Panc1 (cell line): ENCODE measurements at regions not wholly inside any gene's neighbourhood (a gene's known extent, or its start where the extent isn't known, plus 50 kb on each side); places are given as distances from the start of the nearest gene placed in this dataset.

Experiments used
- ATAC-seq: fragments of 200-7000 bp; cut with Tn5 transposase; 2 replicates; pipeline ENCODE4 v1.9.1; 2020; ENCODE audit warnings: mild to moderate bottlenecking, moderate library complexity
- BruUV-seq: library from RNA; stranded (reverse); fragments of 400-500 nt; replicated peaks from 2 replicates; lab custom pipeline; 2021; lab: Mats Ljungman, UMichigan
- CTCF ChIA-PET: fragments of 300-600 bp; sonication (Branson Sonifier 250); formaldehyde crosslinking; loops from one replicate; lab custom pipeline; 2022; ENCODE audit warnings: antibody characterized with exemption; lab: Charles Lee
- POLR2A ChIA-PET: fragments of 300-600 bp; sonication (Branson Sonifier 250); formaldehyde crosslinking; loops from one replicate; lab custom pipeline; 2022; ENCODE audit warnings: antibody characterized with exemption; lab: Charles Lee
- DNase-seq: peaks from one replicate; pipeline ENCODE4 v3.0.0-alpha.2; 2010; ENCODE audit warnings: low read depth, low spot score
- H3K27ac ChIP-seq: 2 replicates; pipeline ENCODE4 v1.5.1; 2011; ENCODE audit warnings: mild to moderate bottlenecking, low read length, inconsistent platforms
- H3K27me3 ChIP-seq: fragments of 200-500 bp; sonication (Bioruptor generic); 2 replicates; pipeline ENCODE4 v1.6.0; 2014; ENCODE audit warnings: low read length, inconsistent platforms; ENCODE audit not compliant: control insufficient read depth, insufficient read depth
- H3K36me3 ChIP-seq: fragments of 200-500 bp; sonication (Bioruptor generic); 2 replicates; pipeline ENCODE4 v1.5.1; 2014; ENCODE audit warnings: inconsistent platforms, mild to moderate bottlenecking, low read length, moderate library complexity; ENCODE audit not compliant: control insufficient read depth, insufficient read depth
- H3K4me1 ChIP-seq: 2 replicates; pipeline ENCODE4 v1.5.1; 2011; ENCODE audit warnings: inconsistent platforms, mild to moderate bottlenecking, low read length, moderate library complexity; ENCODE audit not compliant: control insufficient read depth, insufficient read depth
- H3K4me3 ChIP-seq, 2 experiments: 2 replicates each; pipeline ENCODE4 v1.5.1; 2011 to 2012; ENCODE audit warnings: low read depth in 2 of 2, low read length in 2 of 2, mild to moderate bottlenecking in 2 of 2, inconsistent platforms in 1 of 2, moderate library complexity in 1 of 2
- H3K9me3 ChIP-seq: fragments of 200-500 bp; sonication (Bioruptor generic); 2 replicates; pipeline ENCODE4 v1.5.1; 2014; ENCODE audit warnings: low read depth, mild to moderate bottlenecking, inconsistent platforms, low read length, moderate library complexity; ENCODE audit not compliant: control insufficient read depth, insufficient read depth
- POLR2AphosphoS5 ChIP-seq: IDR thresholded peaks from 2 replicates; pipeline ENCODE4 v1.6.1; 2012; ENCODE audit warnings: mild to moderate bottlenecking, low read depth, low read length, moderate library complexity
- REST ChIP-seq, 2 experiments: IDR thresholded peaks; 2 replicates each; pipeline ENCODE4 v1.6.1; 2011 to 2012; ENCODE audit warnings: low read depth in 2 of 2, control low read depth in 1 of 2, low read length in 1 of 2, mild to moderate bottlenecking in 1 of 2, moderate library complexity in 1 of 2; ENCODE audit not compliant: insufficient read depth in 1 of 2
- SIN3A ChIP-seq: IDR thresholded peaks from 2 replicates; pipeline ENCODE4 v1.6.1; 2012; ENCODE audit warnings: low read depth, mild to moderate bottlenecking, low read length, moderate library complexity, borderline replicate concordance; ENCODE audit not compliant: insufficient read depth
- TCF7L2 ChIP-seq: IDR thresholded peaks from 2 replicates; pipeline ENCODE4 v1.6.1; 2011; ENCODE audit warnings: mild to moderate bottlenecking, low read depth, low read length, inconsistent platforms
- in situ Hi-C: cut with HindIII; loops from 2 replicates; pipeline ENCODE4 v1.10.0; 2016; ENCODE audit warnings: low sequenced_read_pairs, low pct_unique_long_range_greater_than_20kb
- intact Hi-C: fragments of 100-400 bp; cut with micrococcal nuclease; formaldehyde crosslinking; loops from one replicate; pipeline ENCODE4 v1.10.0; 2022; ENCODE audit not compliant: unreplicated experiment
- TF ChIP-seq, protein P1 (sequence below): fragments of 450-650 bp; IDR thresholded peaks from 2 replicates; pipeline ENCODE4 v1.5.1; 2017; ENCODE audit warnings: mild to moderate bottlenecking

DNA sequence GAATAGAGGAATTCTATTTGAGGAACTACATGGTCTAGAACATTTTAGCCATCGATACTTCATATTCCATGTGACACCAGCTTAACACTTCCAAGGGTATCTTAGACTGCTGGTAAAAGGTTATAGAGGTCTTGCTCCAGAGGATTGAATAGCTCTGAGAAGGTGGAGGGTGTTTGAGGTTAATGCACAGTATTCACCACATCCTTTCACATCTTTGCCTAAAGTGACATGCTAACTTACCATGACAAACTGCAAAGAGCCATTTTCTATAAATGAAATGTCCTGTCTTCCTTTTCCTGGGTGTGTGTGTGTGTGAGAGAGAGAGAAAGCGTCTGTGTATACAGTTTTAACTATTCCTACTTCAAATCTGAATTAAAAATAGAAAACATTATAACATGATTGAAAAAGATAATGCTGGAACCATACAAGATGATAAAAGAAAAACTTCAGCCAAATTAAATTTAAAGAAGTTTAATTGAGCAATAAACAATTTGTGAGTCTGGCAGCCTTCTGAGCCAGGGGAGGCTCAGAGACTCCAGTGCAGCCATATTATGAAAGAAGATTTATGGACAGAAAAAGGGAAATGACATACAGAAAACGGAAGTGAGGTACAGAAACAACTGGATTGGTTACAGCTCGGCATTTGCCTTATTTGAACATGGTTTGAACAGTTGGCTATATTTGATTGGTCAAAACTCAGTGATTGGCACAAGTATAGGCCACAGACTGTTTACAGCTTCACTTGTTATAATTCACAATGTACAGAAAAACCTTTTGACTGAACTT lies 320.9 kb upstream of the CCDC179 start:
- in situ Hi-C loops (no loop called here), intact Hi-C loops (no loop called here)
- ChIA-PET CTCF (no interaction called here), POLR2A (no interaction called here)
- DNase-seq (no peak), ATAC-seq (no peak)
- Histone ChIP-seq H3K4me1 (no peaks in the 10 kb centered on the region), H3K27me3 (no peaks in the 10 kb centered on the region), H3K36me3 (no peaks in the 10 kb centered on the region), H3K9me3 (no peaks in the 10 kb centered on the region), H3K4me3 (no peak overlapping the region), H3K27ac (no peak overlapping the region)
- TF ChIP-seq REST (IDR thresholded peaks at IDR 0.05; ENCODE audit: insufficient read depth in 1 of 2, low read depth in 2 of 2, low read length in 1 of 2) (no peak), TCF7L2 (no peak), SIN3A (no peak), POLR2AphosphoS5 (no peak)
- TF ChIP-seq, protein P1, sequence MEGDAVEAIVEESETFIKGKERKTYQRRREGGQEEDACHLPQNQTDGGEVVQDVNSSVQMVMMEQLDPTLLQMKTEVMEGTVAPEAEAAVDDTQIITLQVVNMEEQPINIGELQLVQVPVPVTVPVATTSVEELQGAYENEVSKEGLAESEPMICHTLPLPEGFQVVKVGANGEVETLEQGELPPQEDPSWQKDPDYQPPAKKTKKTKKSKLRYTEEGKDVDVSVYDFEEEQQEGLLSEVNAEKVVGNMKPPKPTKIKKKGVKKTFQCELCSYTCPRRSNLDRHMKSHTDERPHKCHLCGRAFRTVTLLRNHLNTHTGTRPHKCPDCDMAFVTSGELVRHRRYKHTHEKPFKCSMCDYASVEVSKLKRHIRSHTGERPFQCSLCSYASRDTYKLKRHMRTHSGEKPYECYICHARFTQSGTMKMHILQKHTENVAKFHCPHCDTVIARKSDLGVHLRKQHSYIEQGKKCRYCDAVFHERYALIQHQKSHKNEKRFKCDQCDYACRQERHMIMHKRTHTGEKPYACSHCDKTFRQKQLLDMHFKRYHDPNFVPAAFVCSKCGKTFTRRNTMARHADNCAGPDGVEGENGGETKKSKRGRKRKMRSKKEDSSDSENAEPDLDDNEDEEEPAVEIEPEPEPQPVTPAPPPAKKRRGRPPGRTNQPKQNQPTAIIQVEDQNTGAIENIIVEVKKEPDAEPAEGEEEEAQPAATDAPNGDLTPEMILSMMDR: no peak
- no TSS peak for BruUV-seq

GRCh38 chr11:23192256-23192655 lies 332.0 kb upstream of the CCDC179 start:
- in situ Hi-C loops (no loop called here), intact Hi-C loops (no loop called here)
- Histone ChIP-seq H3K9me3 (no peaks in the 10 kb centered on the region), H3K4me3 (no peak overlapping the region), H3K27ac (no peak overlapping the region), H3K27me3 (no peaks in the 10 kb centered on the region), H3K36me3 (no peaks in the 10 kb centered on the region), H3K4me1 (no peaks in the 10 kb centered on the region)
- BruUV-seq: no TSS peak
- DNase-seq: no peak
- POLR2A ChIA-PET: no interaction called here
- TF ChIP-seq, protein P1: no peak
- TF ChIP-seq REST (IDR thresholded peaks at IDR 0.05; ENCODE audit: insufficient read depth in 1 of 2, low read depth in 2 of 2, low read length in 1 of 2): no peak
- no peak for TF ChIP-seq TCF7L2
- no peak for TF ChIP-seq SIN3A
- TF ChIP-seq POLR2AphosphoS5: no peak
- CTCF ChIA-PET: no interaction called here
- ATAC-seq: no peak
